Activated CD4-positive, CD25-positive, alpha-beta regulatory T cell treated with anti-CD3 and anti-CD28 coated beads, Interleukin-2, amount 50 U/mL, for 24 hours (primary cell): ENCODE measurements at regions not wholly inside any gene's neighbourhood (a gene's known extent, or its start where the extent isn't known, plus 50 kb on each side); places are given as distances from the start of the nearest gene placed in this dataset.
"Not testable (repeated sequence)": the region's sequence is repeated elsewhere in the genome, so short reads cannot be mapped to it uniquely, and the experiment has no call there.

ENCODE experiments used
- ATAC-seq, 2 donors: fragments of 150-1000 bp; cut with Tn5 transposase; one replicate each; pipeline ENCODE4 v1.10.0; 2021; ENCODE audit warnings: mild to moderate bottlenecking in 1 of 2, moderate library complexity in 1 of 2

- no peak for ATAC-seq
Observed at GRCh38 chr5:117761186-117761585, 1186.6 kb upstream of the SEMA6A start.

GRCh38 chr5:117759849-117760499 lies 1185.4 kb upstream of the SEMA6A start:
- ATAC-seq: no peak

GRCh38 chr5:117752403-117752802 lies 1177.8 kb upstream of the SEMA6A start:
- no peak for ATAC-seq

GRCh38 chr5:117748336-117748735 lies 1173.7 kb upstream of the SEMA6A start:
- ATAC-seq: no peak

- ATAC-seq: no peak
Observed at GRCh38 chr5:117743337-117743736, 1168.7 kb upstream of the SEMA6A start.

- ATAC-seq: no peak
Observed at GRCh38 chr5:117741655-117742206, 1167.1 kb upstream of the SEMA6A start.

GRCh38 chr5:117740268-117740667 lies 1165.6 kb upstream of the SEMA6A start:
- no peak for ATAC-seq

GRCh38 chr5:117738571-117738970 lies 1163.9 kb upstream of the SEMA6A start:
- no peak for ATAC-seq

- ATAC-seq: no peak
Observed at GRCh38 chr5:117736698-117737097, 1162.1 kb upstream of the SEMA6A start.

- no peak for ATAC-seq
Observed at GRCh38 chr5:117734056-117734455, 1159.4 kb upstream of the SEMA6A start.

- ATAC-seq: no peak
Observed at GRCh38 chr5:117733051-117733450, 1158.4 kb upstream of the SEMA6A start.

- no peak for ATAC-seq
Observed at GRCh38 chr5:117732264-117732663, 1157.6 kb upstream of the SEMA6A start.

GRCh38 chr5:117731446-117731845 lies 1156.8 kb upstream of the SEMA6A start:
- ATAC-seq: no peak

GRCh38 chr5:117720784-117721183 lies 1146.2 kb upstream of the SEMA6A start:
- ATAC-seq: not testable (repeated sequence)

- no peak for ATAC-seq
Observed at GRCh38 chr5:117719413-117719812, 1144.8 kb upstream of the SEMA6A start.

- no peak for ATAC-seq
Observed at GRCh38 chr5:117713585-117714198, 1139.1 kb upstream of the SEMA6A start.

GRCh38 chr5:117701062-117701461 lies 1126.4 kb upstream of the SEMA6A start:
- no peak for ATAC-seq

GRCh38 chr5:117692606-117693005 lies 1118.0 kb upstream of the SEMA6A start:
- ATAC-seq: no peak

GRCh38 chr5:117691081-117691870 lies 1116.7 kb upstream of the SEMA6A start:
- no peak for ATAC-seq

GRCh38 chr5:117690612-117691011 lies 1116.0 kb upstream of the SEMA6A start:
- no peak for ATAC-seq

GRCh38 chr5:117686926-117687325 lies 1112.3 kb upstream of the SEMA6A start:
- ATAC-seq: no peak

- ATAC-seq: no peak
Observed at GRCh38 chr5:117682416-117682815, 1107.8 kb upstream of the SEMA6A start.

- ATAC-seq: no peak
Observed at GRCh38 chr5:117681431-117682254, 1107.0 kb upstream of the SEMA6A start.
